ENCODE measurements at regions not wholly inside any gene's neighbourhood (a gene's known extent, or its start where the extent isn't known, plus 50 kb on each side); places are given as distances from the start of the nearest gene placed in this dataset.

GRCh38 chr3:21024563-21024962 lies 726.4 kb downstream of the ZNF385D start:
- no peak overlapping the region for H2BK12ac ChIP-seq (ENCODE audit: low read depth, low read length)
- H3K79me1 ChIP-seq (ENCODE audit: low read depth, low read length), result no peaks in the 10 kb centered on the region
- no peak overlapping the region for H3K4ac ChIP-seq (replicated peaks; ENCODE audit: insufficient read length, low read depth, low read length)
- no peaks in the 10 kb centered on the region for H3K27me3 ChIP-seq (replicated peaks in 1 of 4; ENCODE audit: control insufficient read depth in 3 of 4, extremely low read depth in 1 of 4, insufficient read depth in 3 of 4, low read length in 3 of 4)
- no peak overlapping the region for H3K18ac ChIP-seq (ENCODE audit: extremely low read depth, low read length)
- H2BK15ac ChIP-seq (ENCODE audit: low read length), result no peak overlapping the region
- H2AK5ac ChIP-seq (ENCODE audit: low read depth, low read length), result no peak overlapping the region
- H2BK120ac ChIP-seq (replicated peaks; ENCODE audit: low read depth, low read length), result no peak overlapping the region
- no peak overlapping the region for H3K14ac ChIP-seq (ENCODE audit: insufficient read length)
- CTCF ChIA-PET (ENCODE audit: partially characterized antibody), result interaction anchor here (1.4 kb wide), 2 partner anchors 192 to 267 kb away, joined by 3 read pairs; no protein-coding TSS in a partner anchor
- H3K4me1 ChIP-seq (replicated peaks in 1 of 4; ENCODE audit: control insufficient read depth in 3 of 4, insufficient read depth in 4 of 4, low read length in 3 of 4), result no peaks in the 10 kb centered on the region; a peak in 2 of 7 replicates
- H3K9me3 ChIP-seq (ENCODE audit: insufficient read depth in 2 of 2, low read depth in 1 of 2, low read length in 1 of 2), result no peaks in the 10 kb centered on the region
- H4K91ac ChIP-seq (replicated peaks; ENCODE audit: insufficient read length, low read length), result no peak overlapping the region
- H2AFZ ChIP-seq (ENCODE audit: low read length), result no peak overlapping the region
- no peak overlapping the region for H4K5ac ChIP-seq (ENCODE audit: insufficient read length, low read depth, low read length)
- no peaks in the 10 kb centered on the region for H3K79me2 ChIP-seq (ENCODE audit: control insufficient read depth in 1 of 2, insufficient read depth in 2 of 2, low read length in 2 of 2)
- no peak overlapping the region for H3K56ac ChIP-seq (replicated peaks; ENCODE audit: insufficient read length, low read depth, low read length)
- no peak overlapping the region for H2BK20ac ChIP-seq (ENCODE audit: low read length)
- H4K8ac ChIP-seq (ENCODE audit: extremely low read depth, insufficient read depth, low read length), result no peak overlapping the region
- H2BK5ac ChIP-seq (ENCODE audit: low read depth, low read length), result no peak overlapping the region
- no peak for FAIRE-seq
- POLR2A ChIA-PET (ENCODE audit: partially characterized antibody), result no interaction called here
- H3K36me3 ChIP-seq (ENCODE audit: control insufficient read depth in 2 of 4, insufficient read depth in 4 of 4, low read length in 3 of 4), result no peaks in the 10 kb centered on the region
- H3K23ac ChIP-seq (ENCODE audit: insufficient read length), result no peak overlapping the region
- H3K23me2 ChIP-seq (ENCODE audit: low read depth, low read length), result no peaks in the 10 kb centered on the region; the same call in 1 of the 2 replicates
- no peak overlapping the region for H3K27ac ChIP-seq (ENCODE audit: low read depth, low read length)
- no peak overlapping the region for H3K4me3 ChIP-seq (ENCODE audit: extremely low read depth in 1 of 4, insufficient read depth in 2 of 4, low read depth in 3 of 4, low read length in 4 of 4)
- DNase-seq (ENCODE audit: low read depth in 1 of 2, low spot score in 2 of 2), result no peak
- 98% methylated on average over 2 of the region's 2 CpGs; no CpG with 5 or more reads in 1 of the 2 experiments for WGBS, 2 experiments (ENCODE audit: extremely low coverage in 1 of 2, insufficient coverage in 1 of 2, insufficient read length in 1 of 2, insufficient replicate concordance in 2 of 2, low coverage in 1 of 2, low lambda C conversion rate in 2 of 2, missing lambda C conversion rate in 1 of 2)
- no peak overlapping the region for H3K9ac ChIP-seq (replicated peaks in 1 of 4; ENCODE audit: extremely low read depth in 1 of 4, low read depth in 3 of 4, low read length in 3 of 4)
- no peaks in the 10 kb centered on the region for H4K20me1 ChIP-seq (replicated peaks in 1 of 2; ENCODE audit: control insufficient read depth in 1 of 2, insufficient read depth in 2 of 2, low read length in 2 of 2)
- no peak overlapping the region for H3K4me2 ChIP-seq (ENCODE audit: insufficient read depth in 1 of 2, low read depth in 2 of 2, low read length in 2 of 2)
- no peak for TF ChIP-seq NRF1 (IDR thresholded peaks at IDR 0.05; ENCODE audit: low read depth, low read length)
- no peak for TF ChIP-seq BCL11A (IDR thresholded peaks at IDR 0.05; ENCODE audit: low read depth in 2 of 2, low read length in 2 of 2)
- TF ChIP-seq GTF2F1 (IDR thresholded peaks at IDR 0.05; ENCODE audit: borderline replicate concordance, low read depth, low read length), result no peak
- TF ChIP-seq, protein P1, sequence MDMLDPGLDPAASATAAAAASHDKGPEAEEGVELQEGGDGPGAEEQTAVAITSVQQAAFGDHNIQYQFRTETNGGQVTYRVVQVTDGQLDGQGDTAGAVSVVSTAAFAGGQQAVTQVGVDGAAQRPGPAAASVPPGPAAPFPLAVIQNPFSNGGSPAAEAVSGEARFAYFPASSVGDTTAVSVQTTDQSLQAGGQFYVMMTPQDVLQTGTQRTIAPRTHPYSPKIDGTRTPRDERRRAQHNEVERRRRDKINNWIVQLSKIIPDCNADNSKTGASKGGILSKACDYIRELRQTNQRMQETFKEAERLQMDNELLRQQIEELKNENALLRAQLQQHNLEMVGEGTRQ (IDR thresholded peaks at IDR 0.05; ENCODE audit: low read length), result no peak
- TF ChIP-seq, protein P2, sequence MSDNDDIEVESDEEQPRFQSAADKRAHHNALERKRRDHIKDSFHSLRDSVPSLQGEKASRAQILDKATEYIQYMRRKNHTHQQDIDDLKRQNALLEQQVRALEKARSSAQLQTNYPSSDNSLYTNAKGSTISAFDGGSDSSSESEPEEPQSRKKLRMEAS (IDR thresholded peaks at IDR 0.05), result no peak
- TF ChIP-seq SIX5 (IDR thresholded peaks at IDR 0.05; ENCODE audit: low read depth, low read length), result no peak
- no peak for TF ChIP-seq SIRT6 (IDR thresholded peaks at IDR 0.05; ENCODE audit: low read length)
- no peak for TF ChIP-seq JUN (IDR thresholded peaks at IDR 0.05; ENCODE audit: low read depth, low read length)
- TF ChIP-seq ATF2 (IDR thresholded peaks at IDR 0.05; ENCODE audit: low read length), result no peak
- no peak for TF ChIP-seq RNF2 (IDR thresholded peaks at IDR 0.05; ENCODE audit: borderline replicate concordance, low read depth, low read length, missing control alignments, poor library complexity, severe bottlenecking)
- no peak for TF ChIP-seq PHF8 (conservative IDR thresholded peaks at IDR 0.05; ENCODE audit: low read depth, low read length)
- TF ChIP-seq YY1 (IDR thresholded peaks at IDR 0.05; ENCODE audit: low read depth, low read length), result no peak
